CD4-positive, alpha-beta T cell treated with Interleukin-4 for 1 hour (primary cell): ENCODE measurements at regions not wholly inside any gene's neighbourhood (a gene's known extent, or its start where the extent isn't known, plus 50 kb on each side); places are given as distances from the start of the nearest gene placed in this dataset.

Experiments used
- DNase-seq, 2 donors: peaks; one replicate each; pipeline ENCODE4 v3.0.0-alpha.2; 2020 to 2022

- DNase-seq, result no peak
Measured at GRCh38 chr5:112628214-112628980, 109.3 kb upstream of the APC start.

GRCh38 chr5:112630246-112631009, 107.3 kb upstream of the APC start:
- DNase-seq, result no peak

GRCh38 chr5:112634166-112634565, 103.5 kb upstream of the APC start:
- no peak for DNase-seq

GRCh38 chr5:112634796-112635195, 102.9 kb upstream of the APC start:
- DNase-seq, result no peak

GRCh38 chr5:112635276-112635675, 102.4 kb upstream of the APC start:
- DNase-seq, result no peak

GRCh38 chr5:112635771-112636731, 101.6 kb upstream of the APC start:
- no peak for DNase-seq

- DNase-seq, result no peak
Measured at GRCh38 chr5:112636751-112637150, 100.9 kb upstream of the APC start.

- DNase-seq, result no peak
Measured at GRCh38 chr5:112637343-112637742, 100.3 kb upstream of the APC start.

- DNase-seq, result no peak
Measured at GRCh38 chr5:112640546-112640945, 97.1 kb upstream of the APC start.

GRCh38 chr5:112641515-112642110, 96.1 kb upstream of the APC start:
- no peak for DNase-seq

- no peak for DNase-seq
Measured at GRCh38 chr5:112642885-112643284, 94.8 kb upstream of the APC start.

- no peak for DNase-seq
Measured at GRCh38 chr5:112643339-112643971, 94.2 kb upstream of the APC start.

- DNase-seq, result no peak
Measured at GRCh38 chr5:112646139-112646936, 91.3 kb upstream of the APC start.

GRCh38 chr5:112647428-112647827, 90.3 kb upstream of the APC start:
- DNase-seq, result no peak

- no peak for DNase-seq
Measured at GRCh38 chr5:112648264-112648663, 89.4 kb upstream of the APC start.

- DNase-seq, result no peak
Measured at GRCh38 chr5:112649882-112650281, 87.8 kb upstream of the APC start.

GRCh38 chr5:112653638-112654205, 84.0 kb upstream of the APC start:
- no peak for DNase-seq

- DNase-seq, result no peak
Measured at GRCh38 chr5:112655513-112655912, 82.2 kb upstream of the APC start.

- no peak for DNase-seq
Measured at GRCh38 chr5:112656451-112656850, 81.2 kb upstream of the APC start.

GRCh38 chr5:112657804-112658203, 79.9 kb upstream of the APC start:
- DNase-seq, result no peak

GRCh38 chr5:112660359-112660758, 77.3 kb upstream of the APC start:
- DNase-seq, result no peak
